Activated naive CD4-positive, alpha-beta T cell treated with anti-CD3 and anti-CD28 coated beads for 36 hours (primary cell): ENCODE measurements at regions not wholly inside any gene's neighbourhood (a gene's known extent, or its start where the extent isn't known, plus 50 kb on each side); places are given as distances from the start of the nearest gene placed in this dataset.

Experiments
- CTCF ChIA-PET: fragments of 350-600 bp; sonication (Branson Sonifier 250); formaldehyde crosslinking; loops from one replicate; lab custom pipeline; 2021; ENCODE audit warnings: antibody characterized with exemption; lab: Charles Lee
- DNase-seq: peaks from one replicate; pipeline ENCODE4 v3.0.0-alpha.2; 2020
- H3K27ac Mint-ChIP-seq: one replicate; pipeline ENCODE4 v1.8.0; 2021; ENCODE audit warnings: mild to moderate bottlenecking, mixed read lengths
- H3K27me3 Mint-ChIP-seq: one replicate; pipeline ENCODE4 v1.8.0; 2021; ENCODE audit warnings: low read depth, mixed read lengths
- H3K36me3 Mint-ChIP-seq: one replicate; pipeline ENCODE4 v1.8.0; 2021; ENCODE audit warnings: low read depth, mixed read lengths
- H3K4me1 Mint-ChIP-seq: one replicate; pipeline ENCODE4 v1.8.0; 2021; ENCODE audit warnings: low read depth, mixed read lengths
- H3K4me3 Mint-ChIP-seq: one replicate; pipeline ENCODE4 v1.8.0; 2021; ENCODE audit warnings: mild to moderate bottlenecking, moderate library complexity, mixed read lengths
- H3K9me3 Mint-ChIP-seq: one replicate; pipeline ENCODE4 v1.8.0; 2021; ENCODE audit warnings: mixed read lengths
- intact Hi-C: fragments of 100-400 bp; cut with micrococcal nuclease; formaldehyde crosslinking; loops from one replicate; pipeline ENCODE4 v1.15.1; 2023

- no peaks in the 10 kb centered on the region for H3K4me1 Mint-ChIP-seq
- H3K4me3 Mint-ChIP-seq, result no peak overlapping the region
- no peak overlapping the region for H3K27ac Mint-ChIP-seq
Measured at GRCh38 chr6:99219788-99220187, 129.7 kb downstream of the FAXC start.

DNA sequence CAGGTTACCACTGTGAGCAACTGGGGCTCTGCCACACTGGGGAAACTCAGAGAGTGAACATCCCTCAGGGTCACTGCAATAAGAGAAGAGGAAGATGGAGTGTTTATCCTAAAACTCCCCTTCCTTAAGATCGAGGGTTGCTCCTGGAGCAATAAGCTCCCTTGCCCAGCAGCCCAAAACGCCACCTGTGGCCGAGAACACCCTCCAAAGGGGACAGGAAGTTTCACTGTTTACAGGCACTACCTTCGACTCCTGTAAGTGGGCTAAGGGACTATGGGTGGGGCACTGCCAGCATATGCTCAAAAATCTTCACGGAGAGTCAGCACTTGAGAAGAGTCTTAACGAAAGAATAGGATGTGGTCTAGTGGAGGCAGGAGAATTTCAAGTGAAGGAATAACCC lies 132.5 kb downstream of the FAXC start:
- H3K4me3 Mint-ChIP-seq, result no peak overlapping the region
- CTCF ChIA-PET, result no interaction called here

More at GRCh38 chr6:99219788-99220187, 129.7 kb downstream of the FAXC start:
- intact Hi-C loops, result no loop called here
- Mint-ChIP-seq H3K27me3 (peaks cover 12% of the 10 kb centered on the region), H3K9me3 (no peaks in the 10 kb centered on the region), H3K36me3 (no peaks in the 10 kb centered on the region)
- no peak for DNase-seq
- CTCF ChIA-PET, result no interaction called here

GRCh38 chr6:99195986-99196655 lies 153.4 kb downstream of the FAXC start:
- intact Hi-C loops, result no loop called here
- no peak overlapping the region for H3K4me3 Mint-ChIP-seq
- H3K4me1 Mint-ChIP-seq, result no peaks in the 10 kb centered on the region
- CTCF ChIA-PET, result no interaction called here
- peaks cover 2% of the 10 kb centered on the region for H3K9me3 Mint-ChIP-seq
- no peak overlapping the region for H3K27ac Mint-ChIP-seq
- DNase-seq, result no peak
- H3K36me3 Mint-ChIP-seq, result no peaks in the 10 kb centered on the region
- no peaks in the 10 kb centered on the region for H3K27me3 Mint-ChIP-seq

More for the DNA sequence above, 132.5 kb downstream of the FAXC start:
- Mint-ChIP-seq H3K9me3 (no peaks in the 10 kb centered on the region), H3K36me3 (no peaks in the 10 kb centered on the region), H3K27me3 (peaks cover 4% of the 10 kb centered on the region), H3K4me1 (no peaks in the 10 kb centered on the region), H3K27ac (no peak overlapping the region)
- no peak for DNase-seq
- intact Hi-C loops, result no loop called here

DNA sequence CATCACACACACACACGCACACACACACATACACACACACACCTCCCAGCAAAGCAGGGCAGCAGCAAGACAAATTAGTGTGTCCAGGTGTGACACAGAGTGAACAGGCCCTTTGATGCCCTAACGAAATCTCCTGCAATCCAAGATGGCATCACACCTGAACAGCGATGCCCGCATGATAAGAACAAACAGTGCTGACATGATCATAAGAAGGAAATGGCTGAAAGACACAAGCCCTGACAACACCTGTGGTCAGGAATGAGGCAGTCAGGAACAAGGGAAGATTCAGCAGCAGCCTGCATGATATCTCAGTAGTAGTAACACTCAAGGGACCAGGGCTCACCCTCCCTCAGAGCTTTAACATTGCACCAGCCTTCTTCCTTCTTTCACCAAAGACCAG lies 156.9 kb downstream of the FAXC start:
- Mint-ChIP-seq H3K4me1 (no peaks in the 10 kb centered on the region), H3K27ac (no peak overlapping the region), H3K9me3 (no peaks in the 10 kb centered on the region), H3K36me3 (no peaks in the 10 kb centered on the region), H3K27me3 (peaks cover 2% of the 10 kb centered on the region), H3K4me3 (no peak overlapping the region)
- intact Hi-C loops, result no loop called here
- CTCF ChIA-PET, result no interaction called here
- DNase-seq, result no peak

DNA sequence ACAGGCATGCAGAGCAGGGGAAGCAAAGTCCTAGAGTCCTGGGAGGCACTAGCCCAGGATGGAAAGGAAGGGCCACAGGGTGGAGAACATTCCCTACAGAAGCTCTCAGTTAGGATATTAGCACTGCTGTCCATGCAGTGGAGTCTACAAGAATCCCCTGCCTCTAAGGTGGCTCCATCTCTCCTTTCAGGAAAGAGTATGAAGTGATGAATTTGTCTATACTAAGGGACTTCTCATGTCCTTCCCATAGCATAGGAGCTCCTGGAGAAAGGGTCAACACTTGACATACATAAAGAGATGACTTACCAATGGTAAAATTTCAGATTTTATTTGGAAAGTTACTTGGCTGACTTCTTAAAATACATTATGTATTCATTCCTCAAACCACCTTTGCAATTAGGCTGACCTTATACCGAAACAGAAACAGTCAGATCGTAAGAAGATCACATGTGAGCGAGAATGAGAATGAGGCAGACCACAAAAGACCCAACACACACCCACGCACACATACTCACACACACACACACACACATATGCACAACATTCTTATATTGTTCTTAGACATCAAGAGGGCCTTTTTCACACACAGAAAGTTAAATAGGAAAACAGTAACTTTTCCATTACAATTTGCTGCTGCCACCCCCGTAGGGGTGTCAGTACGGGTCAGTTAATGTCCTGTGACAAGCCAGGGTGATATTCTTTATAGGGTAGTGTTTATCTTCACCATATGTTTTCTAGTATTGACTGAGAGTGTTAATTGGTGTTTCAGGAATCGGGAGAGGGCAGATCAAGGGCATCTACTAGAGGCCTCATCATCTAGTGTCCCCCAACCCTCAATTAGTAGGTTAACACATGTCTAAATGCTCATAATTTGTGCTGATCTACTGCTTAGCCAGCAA lies 159.4 kb downstream of the FAXC start:
- Mint-ChIP-seq H3K9me3 (no peaks in the 10 kb centered on the region), H3K27ac (no peak overlapping the region), H3K27me3 (peaks cover 9% of the 10 kb centered on the region), H3K4me1 (no peaks in the 10 kb centered on the region), H3K36me3 (no peaks in the 10 kb centered on the region), H3K4me3 (no peak overlapping the region)
- no peak for DNase-seq
- intact Hi-C loops, result no loop called here
- CTCF ChIA-PET, result no interaction called here

DNA sequence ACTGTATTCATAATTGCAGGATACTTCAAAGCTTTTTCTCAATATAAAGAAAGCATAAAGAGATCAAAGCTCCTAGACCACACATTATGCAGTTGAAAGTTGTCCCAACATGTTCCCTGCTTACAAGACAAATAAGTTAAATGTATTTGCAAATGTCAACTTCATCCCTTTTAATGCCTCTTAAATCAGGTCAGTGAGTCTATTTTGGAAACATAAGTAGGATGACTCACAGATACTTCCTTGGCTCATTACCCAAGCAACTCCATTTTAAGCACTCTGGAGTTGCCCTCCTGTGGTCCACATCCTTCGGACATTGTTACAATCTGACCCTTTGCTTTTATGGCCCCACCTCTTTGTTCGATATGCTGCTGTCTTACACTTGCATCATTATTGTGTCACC lies 162.0 kb downstream of the FAXC start:
- intact Hi-C loops, result no loop called here
- Mint-ChIP-seq H3K9me3 (peaks cover 2% of the 10 kb centered on the region), H3K27ac (no peak overlapping the region), H3K4me1 (no peaks in the 10 kb centered on the region), H3K4me3 (no peak overlapping the region), H3K27me3 (peaks cover 12% of the 10 kb centered on the region), H3K36me3 (no peaks in the 10 kb centered on the region)
- DNase-seq, result no peak
- CTCF ChIA-PET, result no interaction called here

DNA sequence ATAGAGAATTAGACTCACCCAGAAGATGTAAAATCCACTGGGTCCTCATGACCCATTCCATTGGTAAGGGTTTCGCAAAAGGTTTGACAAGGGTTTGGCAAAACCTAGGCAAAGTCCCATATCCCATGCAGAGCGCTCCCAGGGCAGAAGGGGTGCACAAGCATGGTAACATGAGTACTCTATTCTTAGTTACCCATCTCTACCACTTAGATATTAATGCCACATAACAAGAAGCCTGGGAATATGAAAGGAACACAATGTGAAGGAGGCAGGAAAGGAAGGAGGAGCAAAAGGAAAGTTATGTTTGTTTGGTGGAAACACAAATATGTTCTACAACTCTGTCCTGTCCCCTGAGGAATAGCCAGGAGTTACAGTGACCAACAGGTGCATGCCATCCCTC lies 163.1 kb downstream of the FAXC start:
- CTCF ChIA-PET, result no interaction called here
- DNase-seq, result no peak
- H3K27me3 Mint-ChIP-seq, result peaks cover 12% of the 10 kb centered on the region
- no peak overlapping the region for H3K4me3 Mint-ChIP-seq
- intact Hi-C loops, result no loop called here
- H3K36me3 Mint-ChIP-seq, result peaks cover 2% of the 10 kb centered on the region
- H3K9me3 Mint-ChIP-seq, result peaks cover 5% of the 10 kb centered on the region
- no peak overlapping the region for H3K27ac Mint-ChIP-seq
- H3K4me1 Mint-ChIP-seq, result no peaks in the 10 kb centered on the region

GRCh38 chr6:99185525-99185924 lies 163.9 kb downstream of the FAXC start:
- H3K4me1 Mint-ChIP-seq, result no peaks in the 10 kb centered on the region
- no peak for DNase-seq
- H3K27ac Mint-ChIP-seq, result no peak overlapping the region
- peaks cover 4% of the 10 kb centered on the region for H3K36me3 Mint-ChIP-seq
- peaks cover 10% of the 10 kb centered on the region for H3K27me3 Mint-ChIP-seq
- H3K9me3 Mint-ChIP-seq, result peaks cover 10% of the 10 kb centered on the region
- CTCF ChIA-PET, result no interaction called here
- H3K4me3 Mint-ChIP-seq, result no peak overlapping the region
- intact Hi-C loops, result no loop called here

DNA sequence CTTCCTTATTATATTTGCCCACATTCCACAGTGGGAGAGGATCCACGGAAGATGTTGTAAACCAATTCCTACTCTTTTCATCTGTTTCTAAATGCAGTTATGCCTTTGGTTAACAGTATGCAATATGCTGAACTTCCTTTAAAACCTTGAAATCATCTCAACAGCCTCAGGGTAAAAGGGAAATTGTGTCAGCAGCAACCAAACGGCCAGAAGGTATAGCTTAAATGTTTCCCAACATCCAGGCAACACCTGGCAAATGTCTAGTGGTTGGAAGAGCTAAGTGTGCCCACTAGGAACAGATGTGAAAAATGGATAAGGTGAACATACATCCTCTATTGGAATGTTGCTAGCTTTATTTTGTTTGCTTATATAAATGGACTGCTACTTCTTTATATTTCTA lies 164.8 kb downstream of the FAXC start:
- Mint-ChIP-seq H3K4me1 (no peaks in the 10 kb centered on the region), H3K9me3 (peaks cover 14% of the 10 kb centered on the region), H3K27ac (no peak overlapping the region), H3K27me3 (peaks cover 10% of the 10 kb centered on the region), H3K36me3 (peaks cover 4% of the 10 kb centered on the region), H3K4me3 (no peak overlapping the region)
- DNase-seq, result no peak
- CTCF ChIA-PET, result no interaction called here
- intact Hi-C loops, result no loop called here

DNA sequence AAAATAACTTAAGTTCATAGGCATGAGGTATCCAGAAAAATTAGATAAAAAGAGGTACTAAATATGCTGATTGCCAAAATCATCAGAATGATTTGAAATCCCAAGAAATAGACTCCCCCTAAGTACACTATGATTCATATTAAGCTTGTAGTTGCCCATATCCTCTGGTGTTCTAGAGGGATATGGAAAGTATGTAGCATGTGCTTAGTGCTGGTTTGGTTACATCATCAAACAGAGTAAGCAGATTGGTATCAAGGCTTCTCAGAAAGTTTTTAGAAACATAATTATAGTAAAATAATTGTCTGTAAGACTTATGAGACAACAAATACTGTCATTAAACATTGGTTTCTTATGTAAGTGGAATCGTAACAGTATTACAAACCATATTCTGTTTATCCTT lies 166.4 kb downstream of the FAXC start:
- no peak for DNase-seq
- H3K36me3 Mint-ChIP-seq, result peaks cover 4% of the 10 kb centered on the region
- H3K27me3 Mint-ChIP-seq, result peaks cover 10% of the 10 kb centered on the region
- CTCF ChIA-PET, result no interaction called here
- peaks cover 17% of the 10 kb centered on the region for H3K9me3 Mint-ChIP-seq
- no peak overlapping the region for H3K27ac Mint-ChIP-seq
- no peak overlapping the region for H3K4me3 Mint-ChIP-seq
- intact Hi-C loops, result no loop called here
- H3K4me1 Mint-ChIP-seq, result no peaks in the 10 kb centered on the region

- Mint-ChIP-seq H3K27ac (no peak overlapping the region), H3K36me3 (peaks cover 4% of the 10 kb centered on the region), H3K4me1 (no peaks in the 10 kb centered on the region), H3K9me3 (peaks cover 17% of the 10 kb centered on the region), H3K27me3 (peaks cover 7% of the 10 kb centered on the region), H3K4me3 (no peak overlapping the region)
- intact Hi-C loops, result no loop called here
- CTCF ChIA-PET, result no interaction called here
- DNase-seq, result no peak
Measured at GRCh38 chr6:99181174-99181573, 168.3 kb downstream of the FAXC start.

- peaks cover 4% of the 10 kb centered on the region for H3K36me3 Mint-ChIP-seq
- DNase-seq, result no peak
- no peaks in the 10 kb centered on the region for H3K4me1 Mint-ChIP-seq
- H3K4me3 Mint-ChIP-seq, result no peak overlapping the region
- H3K27me3 Mint-ChIP-seq, result no peaks in the 10 kb centered on the region
- H3K27ac Mint-ChIP-seq, result no peak overlapping the region
- peaks cover 17% of the 10 kb centered on the region for H3K9me3 Mint-ChIP-seq
- intact Hi-C loops, result no loop called here
- CTCF ChIA-PET, result no interaction called here
Measured at GRCh38 chr6:99178168-99178567, 171.3 kb downstream of the FAXC start.

GRCh38 chr6:99177736-99178135 lies 171.7 kb downstream of the FAXC start:
- CTCF ChIA-PET, result no interaction called here
- H3K27me3 Mint-ChIP-seq, result no peaks in the 10 kb centered on the region
- no peaks in the 10 kb centered on the region for H3K4me1 Mint-ChIP-seq
- peaks cover 4% of the 10 kb centered on the region for H3K36me3 Mint-ChIP-seq
- H3K27ac Mint-ChIP-seq, result no peak overlapping the region
- H3K4me3 Mint-ChIP-seq, result no peak overlapping the region
- intact Hi-C loops, result no loop called here
- peaks cover 17% of the 10 kb centered on the region for H3K9me3 Mint-ChIP-seq
- DNase-seq, result no peak
